K562 (cell line): ENCODE measurements at regions not wholly inside any gene's neighbourhood (a gene's known extent, or its start where the extent isn't known, plus 50 kb on each side); places are given as distances from the start of the nearest gene placed in this dataset.

ENCODE experiments used
- ATAC-seq: fragments of 200-7000 bp; cut with Tn5 transposase; 3 replicates; pipeline ENCODE4 v1.9.1; 2020; ENCODE audit warnings: moderate library complexity
- BruUV-seq: library from RNA; stranded (reverse); fragments of 400-500 nt; replicated peaks from 2 replicates; lab custom pipeline; 2021; lab: Mats Ljungman, UMichigan
- CTCF ChIA-PET: fragments of 300-600 bp; formaldehyde crosslinking; extraction: SDS; loops from one replicate; lab custom pipeline; 2021; ENCODE audit warnings: low intra/inter-chr PET ratio; lab: Yijun Ruan, JAX
- POLR2A ChIA-PET: fragments of 300-600, 350-650 bp; sonication (Branson Sonifier 250); formaldehyde crosslinking; extraction: SDS; loops from one replicate; lab custom pipeline; 2021; ENCODE audit warnings: antibody characterized with exemption, inconsistent platforms; lab: Yijun Ruan, JAX
- DNase-seq, 4 experiments: peaks; one replicate each; pipeline versions ENCODE4 v3.0.0 to v3.0.0-alpha.2; 2011 to 2018; ENCODE audit warnings: low spot score in 3 of 4, mixed read lengths in 3 of 4; ENCODE audit errors: extremely low read depth in 1 of 4
- FAIRE-seq: peaks from 2 replicates; lab custom pipeline; 2011; peaks lifted over from hg19 to GRCh38; lab: Jason Lieb, UNC
- H2AFZ ChIP-seq: 2 replicates; pipeline ENCODE4 v1.6.0; 2011; ENCODE audit warnings: low read depth, low read length, control low read depth, inconsistent platforms
- H3K27ac ChIP-seq: fragments of 200-600 bp; 3 replicates; pipeline ENCODE4 v1.8.0; 2011; ENCODE audit warnings: low read depth, mild to moderate bottlenecking, control low read depth, inconsistent platforms, low read length, moderate library complexity, mixed read lengths; ENCODE audit errors: extremely low read depth
- H3K27me3 ChIP-seq, 2 experiments: fragments of 300-600 bp in 1 of 2; 2 replicates in 1 of 2; 3 replicates in 1 of 2; pipeline versions ENCODE4 v1.6.0 to v1.8.0; 2011; ENCODE audit warnings: inconsistent platforms in 2 of 2, low read length in 2 of 2, mild to moderate bottlenecking in 1 of 2, mixed read lengths in 1 of 2, moderate library complexity in 1 of 2; ENCODE audit not compliant: control insufficient read depth in 2 of 2, insufficient read depth in 2 of 2
- H3K36me3 ChIP-seq: fragments of 300-600 bp; 3 replicates; pipeline ENCODE4 v1.8.0; 2011; ENCODE audit warnings: mild to moderate bottlenecking, low read length, inconsistent platforms; ENCODE audit not compliant: control insufficient read depth, insufficient read depth
- H3K4me1 ChIP-seq, 2 experiments: fragments of 200-600 bp in 1 of 2; replicated peaks in 1 of 2; 2 replicates in 1 of 2; 3 replicates in 1 of 2; pipeline versions ENCODE4 v1.5.1 to v1.8.0; 2011; ENCODE audit warnings: inconsistent platforms in 2 of 2, low read length in 2 of 2, mild to moderate bottlenecking in 1 of 2, mixed read lengths in 1 of 2, moderate library complexity in 1 of 2; ENCODE audit not compliant: control insufficient read depth in 2 of 2, insufficient read depth in 2 of 2
- H3K4me2 ChIP-seq: 2 replicates; pipeline ENCODE4 v1.6.1; 2011; ENCODE audit warnings: low read length, control low read depth, inconsistent platforms, mixed read lengths; ENCODE audit not compliant: insufficient read depth
- H3K4me3 ChIP-seq: fragments of 200-600 bp; sonication (generic), shearing (Covaris generic); 2 replicates; pipeline ENCODE4 v1.5.1; 2016; ENCODE audit warnings: control low read depth, inconsistent platforms
- H3K79me2 ChIP-seq: fragments of 200-600 bp; 3 replicates; pipeline ENCODE4 v1.8.0; 2011; ENCODE audit warnings: low read length, inconsistent platforms; ENCODE audit not compliant: control insufficient read depth, insufficient read depth
- H3K9ac ChIP-seq, 2 experiments: 2 replicates each; pipeline versions ENCODE4 v1.6.0 to v1.6.1; 2011; ENCODE audit warnings: low read depth in 2 of 2, low read length in 2 of 2, control low read depth in 1 of 2, inconsistent platforms in 1 of 2, mild to moderate bottlenecking in 1 of 2, mixed read lengths in 1 of 2; ENCODE audit not compliant: insufficient read depth in 1 of 2
- H3K9me1 ChIP-seq: one replicate; pipeline ENCODE4 v1.6.0; 2011; ENCODE audit warnings: inconsistent platforms, mild to moderate bottlenecking, low read length, moderate library complexity; ENCODE audit not compliant: control insufficient read depth, insufficient read depth
- H3K9me3 ChIP-seq: replicated peaks from 2 replicates; pipeline ENCODE4 v1.5.1; 2011; ENCODE audit warnings: low read depth, low read length, inconsistent platforms; ENCODE audit not compliant: control insufficient read depth, insufficient read depth
- H4K20me1 ChIP-seq: replicated peaks from 2 replicates; pipeline ENCODE4 v1.6.1; 2011; ENCODE audit warnings: low read length, inconsistent platforms, mixed read lengths; ENCODE audit not compliant: control insufficient read depth, insufficient read depth
- CBFA2T3 ChIP-seq: fragments of 450-650 bp; IDR thresholded peaks from 2 replicates; pipeline ENCODE4 v1.6.1; 2017
- CBX3 ChIP-seq, 2 experiments: IDR thresholded peaks; 1 replicate in 1 of 2; 2 replicates in 1 of 2; pipeline ENCODE4 v1.6.1; 2012; ENCODE audit warnings: inconsistent platforms in 2 of 2, low read length in 2 of 2, borderline replicate concordance in 1 of 2, control low read depth in 1 of 2
- CC2D1A ChIP-seq: fragments of 450-650 bp; IDR thresholded peaks from 2 replicates; pipeline ENCODE4 v1.6.1; 2017; ENCODE audit warnings: mild to moderate bottlenecking
- CEBPB ChIP-seq: fragments of 450-650 bp; IDR thresholded peaks from 2 replicates; pipeline ENCODE4 v1.6.1; 2016; ENCODE audit warnings: missing genetic modification characterization, missing compliant biosample characterization
- CEBPG ChIP-seq, 3 experiments: fragments of 200-800 bp in 1 of 3; sonication (Bioruptor generic) in 1 of 3; sonication (generic) in 1 of 3; formaldehyde crosslinking in 1 of 3; IDR thresholded peaks in 2 of 3; conservative IDR thresholded peaks in 1 of 3; 2 replicates each; pipeline versions ENCODE4 v1.6.1 to v1.8.0; 2016 to 2022; ENCODE audit warnings: missing compliant biosample characterization in 2 of 3, missing genetic modification characterization in 2 of 3, mild to moderate bottlenecking in 1 of 3, missing genetic modification reagents in 1 of 3
- DNMT1 ChIP-seq: fragments of 450-650 bp; IDR thresholded peaks from 2 replicates; pipeline ENCODE4 v1.6.1; 2016; ENCODE audit warnings: antibody characterized with exemption, mild to moderate bottlenecking
- HDGF ChIP-seq: fragments of 450-650 bp; IDR thresholded peaks from 2 replicates; pipeline ENCODE4 v1.6.1; 2016
- RBM39 ChIP-seq: fragments of 200-400 bp; formaldehyde crosslinking; optimal IDR thresholded peaks from 2 replicates; pipeline ENCODE3; 2018; ENCODE audit warnings: low read depth, low read length
- ZNF589 ChIP-seq: fragments of 200-800 bp; sonication (Bioruptor generic); IDR thresholded peaks from 2 replicates; pipeline ENCODE4 v1.6.1; 2016; ENCODE audit warnings: low read depth, missing genetic modification characterization, missing compliant biosample characterization
- WGBS: fragments of 100-300 bp; shearing (Covaris generic); methylation state at CpG from one replicate; pipeline ENCODE4 v1.1.6; 2016; ENCODE audit warnings: low coverage, mixed read lengths; ENCODE audit not compliant: insufficient coverage; ENCODE audit errors: missing lambda C conversion rate; 5-methylcytosine and 5-hydroxymethylcytosine counted together
- in situ Hi-C: fragments of 300-500 bp; cut with MboI; formaldehyde crosslinking; loops from 4 replicates; pipeline ENCODE4 v1.15.0; 2018; ENCODE audit warnings: inconsistent platforms, mixed read lengths
- intact Hi-C: fragments of 100-400 bp; cut with micrococcal nuclease; formaldehyde crosslinking; loops from 2 replicates; pipeline ENCODE4 v1.14.2; 2022
- TF ChIP-seq, protein P1 (sequence below): fragments of 250-450 bp; sonication (Bioruptor Pico); IDR thresholded peaks from 2 replicates; pipeline ENCODE4 v1.5.1; 2021; ENCODE audit warnings: mild to moderate bottlenecking
- TF ChIP-seq, protein P2 (sequence below): fragments of 450-650 bp; IDR thresholded peaks from 2 replicates; pipeline ENCODE4 v1.6.1; 2016; ENCODE audit warnings: borderline replicate concordance
- TF ChIP-seq, protein P3 (sequence below): fragments of 250-450 bp; sonication (Bioruptor Pico); IDR thresholded peaks from 2 replicates; pipeline ENCODE4 v1.8.0; 2021; ENCODE audit warnings: moderate library complexity, mild to moderate bottlenecking, inconsistent platforms

DNA sequence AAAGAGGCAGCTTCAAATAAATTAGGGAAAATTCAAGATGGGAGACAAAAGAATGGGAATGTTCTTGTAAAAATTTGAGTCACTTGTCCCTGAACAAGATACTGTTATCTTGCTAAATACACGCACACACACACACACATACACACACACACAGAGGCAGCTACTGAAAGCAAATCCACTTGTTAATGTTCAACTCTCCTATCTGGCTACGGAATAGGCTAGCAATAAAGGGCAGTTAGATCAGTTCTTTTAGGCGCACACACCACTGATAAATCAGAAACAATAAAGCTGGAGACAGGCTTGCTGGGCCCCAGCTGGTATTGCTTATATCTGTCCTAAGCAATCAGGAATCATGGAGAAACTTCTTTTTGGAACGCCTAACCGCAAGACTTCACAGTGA lies 461.6 kb downstream of the BCL11A start:
- CTCF ChIA-PET = no interaction called here
- H3K36me3 ChIP-seq = no peaks in the 10 kb centered on the region
- no TSS peak for BruUV-seq
- H4K20me1 ChIP-seq = no peaks in the 10 kb centered on the region
- H3K9me1 ChIP-seq = no peaks in the 10 kb centered on the region
- no peaks in the 10 kb centered on the region for H3K4me1 ChIP-seq
- H3K27ac ChIP-seq = no peak overlapping the region
- no peaks in the 10 kb centered on the region for H3K79me2 ChIP-seq
- no peak for ATAC-seq
- no peak for FAIRE-seq
- 4% methylated on average over 5 of the region's 5 CpGs for WGBS
- no peak overlapping the region for H3K4me2 ChIP-seq
- H3K4me3 ChIP-seq = no peak overlapping the region
- in situ Hi-C loops (no loop called here), intact Hi-C loops (no loop called here)
- H3K27me3 ChIP-seq = no peaks in the 10 kb centered on the region
- H2AFZ ChIP-seq = no peak overlapping the region
- no peak for DNase-seq
- no peaks in the 10 kb centered on the region for H3K9me3 ChIP-seq
- POLR2A ChIA-PET = no interaction called here
- H3K9ac ChIP-seq = no peak overlapping the region
- no peak for TF ChIP-seq HDGF
- TF ChIP-seq CEBPG (CRISPR knock-in tag; IDR thresholded peaks at IDR 0.05) = no peak
- no peak for TF ChIP-seq CEBPG (tag; conservative IDR thresholded peaks at IDR 0.05 in 1 of 2, IDR thresholded peaks at IDR 0.05 in 1 of 2)
- no peak for TF ChIP-seq CBFA2T3
- no peak for TF ChIP-seq CC2D1A
- TF ChIP-seq CEBPB (tag) = no peak
- TF ChIP-seq, protein P1, sequence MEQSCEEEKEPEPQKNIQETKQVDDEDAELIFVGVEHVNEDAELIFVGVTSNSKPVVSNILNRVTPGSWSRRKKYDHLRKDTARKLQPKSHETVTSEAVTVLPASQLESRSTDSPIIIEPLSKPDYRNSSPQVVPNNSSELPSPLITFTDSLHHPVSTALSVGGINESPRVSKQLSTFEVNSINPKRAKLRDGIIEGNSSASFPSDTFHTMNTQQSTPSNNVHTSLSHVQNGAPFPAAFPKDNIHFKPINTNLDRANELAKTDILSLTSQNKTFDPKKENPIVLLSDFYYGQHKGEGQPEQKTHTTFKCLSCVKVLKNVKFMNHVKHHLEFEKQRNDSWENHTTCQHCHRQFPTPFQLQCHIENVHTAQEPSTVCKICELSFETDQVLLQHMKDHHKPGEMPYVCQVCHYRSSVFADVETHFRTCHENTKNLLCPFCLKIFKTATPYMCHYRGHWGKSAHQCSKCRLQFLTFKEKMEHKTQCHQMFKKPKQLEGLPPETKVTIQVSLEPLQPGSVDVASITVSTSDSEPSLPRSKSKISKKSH (CRISPR knock-in tag) = no peak
- TF ChIP-seq, protein P2, sequence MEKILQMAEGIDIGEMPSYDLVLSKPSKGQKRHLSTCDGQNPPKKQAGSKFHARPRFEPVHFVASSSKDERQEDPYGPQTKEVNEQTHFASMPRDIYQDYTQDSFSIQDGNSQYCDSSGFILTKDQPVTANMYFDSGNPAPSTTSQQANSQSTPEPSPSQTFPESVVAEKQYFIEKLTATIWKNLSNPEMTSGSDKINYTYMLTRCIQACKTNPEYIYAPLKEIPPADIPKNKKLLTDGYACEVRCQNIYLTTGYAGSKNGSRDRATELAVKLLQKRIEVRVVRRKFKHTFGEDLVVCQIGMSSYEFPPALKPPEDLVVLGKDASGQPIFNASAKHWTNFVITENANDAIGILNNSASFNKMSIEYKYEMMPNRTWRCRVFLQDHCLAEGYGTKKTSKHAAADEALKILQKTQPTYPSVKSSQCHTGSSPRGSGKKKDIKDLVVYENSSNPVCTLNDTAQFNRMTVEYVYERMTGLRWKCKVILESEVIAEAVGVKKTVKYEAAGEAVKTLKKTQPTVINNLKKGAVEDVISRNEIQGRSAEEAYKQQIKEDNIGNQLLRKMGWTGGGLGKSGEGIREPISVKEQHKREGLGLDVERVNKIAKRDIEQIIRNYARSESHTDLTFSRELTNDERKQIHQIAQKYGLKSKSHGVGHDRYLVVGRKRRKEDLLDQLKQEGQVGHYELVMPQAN = no peak
- TF ChIP-seq, protein P3, sequence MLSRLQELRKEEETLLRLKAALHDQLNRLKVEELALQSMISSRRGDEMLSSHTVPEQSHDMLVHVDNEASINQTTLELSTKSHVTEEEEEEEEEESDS (CRISPR knock-in tag) = no peak
- no peak for TF ChIP-seq DNMT1
- no peak for TF ChIP-seq ZNF589 (CRISPR knock-in tag)
- TF ChIP-seq CBX3 (IDR thresholded peaks at IDR 0.05; ENCODE audit: borderline replicate concordance in 1 of 2, low read length in 2 of 2) = no peak
- TF ChIP-seq RBM39 = no peak
